ENCODE measurements at regions not wholly inside any gene's neighbourhood (a gene's known extent, or its start where the extent isn't known, plus 50 kb on each side); places are given as distances from the start of the nearest gene placed in this dataset.

DNA sequence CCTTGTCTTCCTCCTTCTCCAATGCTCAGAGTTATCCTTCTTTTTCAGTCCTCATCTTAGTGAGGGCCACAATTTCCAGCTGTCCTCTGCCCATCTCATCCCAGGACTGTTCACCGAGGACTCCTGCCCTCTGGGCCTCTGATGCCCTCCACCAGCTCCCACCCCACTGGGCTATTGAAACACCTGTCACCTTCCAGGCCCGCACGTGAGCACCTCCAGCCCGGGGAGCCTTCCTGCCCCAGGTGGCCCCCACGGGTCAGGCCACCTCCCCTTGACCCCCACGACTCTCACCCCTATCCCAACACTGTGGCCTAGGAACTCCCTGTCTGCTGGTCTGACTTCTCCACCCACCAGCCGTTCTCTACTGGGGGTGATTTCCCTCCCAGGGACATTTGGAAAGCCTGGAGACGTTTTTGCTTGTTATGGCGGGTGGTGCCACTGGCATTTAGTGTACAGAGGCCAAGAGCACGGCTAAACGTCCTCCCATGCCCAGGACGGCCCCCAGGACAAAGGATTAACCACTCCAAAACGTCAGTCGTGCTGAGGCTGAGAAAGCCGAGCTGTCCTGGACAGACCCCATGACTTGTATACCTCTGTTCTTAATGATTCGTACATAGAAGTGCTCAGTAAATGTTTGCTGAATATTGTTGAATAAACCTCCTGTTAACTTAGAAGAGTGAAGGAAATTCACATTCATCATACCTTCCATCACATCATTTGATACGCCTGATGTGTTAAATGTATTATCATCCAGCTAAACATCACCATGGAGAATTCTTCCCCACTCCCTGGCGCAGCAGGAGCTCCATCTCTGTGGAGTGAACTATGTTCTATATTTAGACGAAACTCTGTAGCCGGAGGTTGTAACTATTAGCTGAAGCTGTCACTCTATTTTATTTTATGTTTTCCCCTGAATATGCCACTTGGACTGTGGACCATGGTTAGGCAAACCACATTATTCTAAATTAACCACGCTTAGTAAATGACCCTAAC, 270.1 kb upstream of the SHH start:
- Histone ChIP-seq H3K4me1 (ENCODE audit: insufficient read depth, low read length) (no peaks in the 10 kb centered on the region), H2AFZ (ENCODE audit: low read length) (no peak overlapping the region), H3K4me3 (replicated peaks in 1 of 3; ENCODE audit: insufficient read depth in 1 of 3, low read depth in 2 of 3, low read length in 3 of 3) (no peak overlapping the region), H3K9me3 (ENCODE audit: low read length) (no peaks in the 10 kb centered on the region), H3K27me3 (ENCODE audit: control insufficient read depth in 1 of 2, insufficient read depth in 2 of 2, low read length in 2 of 2) (peaks cover 1 to 44% of the 10 kb centered on the region in 2 experiments; a peak in 2 of 5 replicates), H3K79me2 (ENCODE audit: insufficient read depth, low read length) (no peaks in the 10 kb centered on the region), H3K4me2 (ENCODE audit: low read depth, low read length) (no peak overlapping the region), H3K9ac (ENCODE audit: insufficient read depth, low read depth, low read length) (no peak overlapping the region), H3K27ac (ENCODE audit: extremely low read length, insufficient read depth, low read length) (no peak overlapping the region), H4K20me1 (ENCODE audit: insufficient read depth, low read length) (no peaks in the 10 kb centered on the region), H3K36me3 (replicated peaks in 1 of 2; ENCODE audit: control insufficient read depth in 1 of 2, insufficient read depth in 2 of 2, low read length in 2 of 2) (no peaks in the 10 kb centered on the region)
- ChIA-PET POLR2A (no interaction called here), CTCF (ENCODE audit: low intra/inter-chr PET ratio, low total read pairs) (no interaction called here)
- 12% methylated on average over 13 of the region's 21 CpGs for WGBS (ENCODE audit: low lambda C conversion rate)
- intact Hi-C loops (cut with micrococcal nuclease; ENCODE audit: unreplicated experiment) (no loop called here), in situ Hi-C loops (cut with HindIII; ENCODE audit: extremely low pct_ligation_motif_present, low pct_unique_long_range_greater_than_20kb) (no loop called here)
- TF ChIP-seq, protein P1, sequence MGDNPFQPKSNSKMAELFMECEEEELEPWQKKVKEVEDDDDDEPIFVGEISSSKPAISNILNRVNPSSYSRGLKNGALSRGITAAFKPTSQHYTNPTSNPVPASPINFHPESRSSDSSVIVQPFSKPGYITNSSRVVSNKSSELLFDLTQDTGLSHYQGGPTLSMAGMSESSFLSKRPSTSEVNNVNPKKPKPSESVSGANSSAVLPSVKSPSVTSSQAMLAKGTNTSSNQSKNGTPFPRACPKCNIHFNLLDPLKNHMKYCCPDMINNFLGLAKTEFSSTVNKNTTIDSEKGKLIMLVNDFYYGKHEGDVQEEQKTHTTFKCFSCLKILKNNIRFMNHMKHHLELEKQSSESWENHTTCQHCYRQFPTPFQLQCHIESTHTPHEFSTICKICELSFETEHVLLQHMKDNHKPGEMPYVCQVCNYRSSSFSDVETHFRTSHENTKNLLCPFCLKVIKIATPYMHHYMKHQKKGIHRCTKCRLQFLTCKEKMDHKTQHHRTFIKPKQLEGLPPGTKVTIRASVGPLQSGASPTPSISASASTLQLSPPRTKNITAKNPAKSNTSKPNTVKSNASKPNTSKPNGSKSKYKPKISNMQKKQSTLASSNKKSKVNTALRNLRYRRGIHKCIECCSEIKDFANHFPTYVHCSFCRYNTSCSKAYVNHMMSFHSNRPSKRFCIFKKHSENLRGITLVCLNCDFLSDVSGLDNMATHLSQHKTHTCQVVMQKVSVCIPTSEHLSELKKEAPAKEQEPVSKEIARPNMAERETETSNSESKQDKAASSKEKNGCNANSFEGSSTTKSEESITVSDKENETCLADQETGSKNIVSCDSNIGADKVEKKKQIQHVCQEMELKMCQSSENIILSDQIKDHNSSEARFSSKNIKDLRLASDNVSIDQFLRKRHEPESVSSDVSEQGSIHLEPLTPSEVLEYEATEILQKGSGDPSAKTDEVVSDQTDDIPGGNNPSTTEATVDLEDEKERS (CRISPR knock-in tag; IDR thresholded peaks at IDR 0.05) = no peak
- TF ChIP-seq RELA (CRISPR knock-in tag; IDR thresholded peaks at IDR 0.05) (no peak), ZNF382 (CRISPR knock-in tag; IDR thresholded peaks at IDR 0.05; ENCODE audit: borderline replicate concordance) (no peak), ZNF234 (CRISPR knock-in tag; conservative IDR thresholded peaks at IDR 0.05) (no peak), ZFP41 (CRISPR knock-in tag; IDR thresholded peaks at IDR 0.05; ENCODE audit: borderline replicate concordance) (no peak)
- DNase-seq (ENCODE audit: low spot score) = no peak
- ATAC-seq = no peak
- BruUV-seq (replicated peaks) = no TSS peak
- FAIRE-seq = no peak

All from HepG2 (cell line).